Fibroblast of lung (primary cell): ENCODE measurements at regions not wholly inside any gene's neighbourhood (a gene's known extent, or its start where the extent isn't known, plus 50 kb on each side); places are given as distances from the start of the nearest gene placed in this dataset.

Source experiments
- CTCF ChIP-seq, 2 donors: IDR thresholded peaks in 1 of 2; conservative IDR thresholded peaks in 1 of 2; 1 replicate in 1 of 2; 2 replicates in 1 of 2; pipeline ENCODE4 v1.5.1; 2011 to 2012; ENCODE audit warnings: low read length in 2 of 2, control low read depth in 1 of 2, inconsistent platforms in 1 of 2, low read depth in 1 of 2, mild to moderate bottlenecking in 1 of 2
- EZH2 ChIP-seq: IDR thresholded peaks from 2 replicates; pipeline ENCODE4 v1.5.1; 2012; ENCODE audit warnings: low read length, control low read depth, mild to moderate bottlenecking; ENCODE audit errors: missing control alignments

- TF ChIP-seq EZH2 (no peak), CTCF (conservative IDR thresholded peaks at IDR 0.05 in 1 of 2, IDR thresholded peaks at IDR 0.05 in 1 of 2; ENCODE audit: low read depth in 1 of 2, low read length in 2 of 2) (no peak)
Measured at GRCh38 chr9:119801311-119801710, 432.1 kb upstream of the BRINP1 start.
